ELR (cell line): ENCODE measurements at regions not wholly inside any gene's neighbourhood (a gene's known extent, or its start where the extent isn't known, plus 50 kb on each side); places are given as distances from the start of the nearest gene placed in this dataset.
"Not testable (repeated sequence)": the region's sequence is repeated elsewhere in the genome, so short reads cannot be mapped to it uniquely, and the experiment has no call there.

Source experiments
- DNase-seq: peaks from one replicate; pipeline ENCODE4 v3.0.0-alpha.2; 2015; ENCODE audit warnings: low read depth

- DNase-seq: no peak
Observed at GRCh38 chr14:71600309-71600708, 331.9 kb upstream of the RGS6 start.

DNA sequence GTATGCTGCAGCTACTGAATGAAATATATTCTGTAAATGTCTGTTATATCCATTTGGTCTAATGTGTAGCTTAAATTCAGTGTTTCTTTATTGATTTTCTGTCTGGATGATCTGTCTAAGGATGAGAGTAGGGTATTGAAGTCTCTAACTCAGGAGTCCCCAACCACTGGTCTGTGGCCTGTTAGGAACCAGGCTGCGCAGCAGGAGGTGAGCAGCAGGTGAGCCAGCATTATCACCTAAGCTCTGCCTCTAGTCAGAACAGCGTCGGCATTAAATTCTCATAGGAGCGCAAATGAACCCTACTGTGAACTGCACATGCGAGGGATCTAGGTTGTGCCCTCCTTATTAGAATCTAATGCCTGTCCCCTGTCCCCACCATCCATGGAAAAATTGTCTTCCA is 329.7 kb upstream of the RGS6 start:
- no peak for DNase-seq

- DNase-seq: no peak
Observed at GRCh38 chr14:71604231-71604630, 328.0 kb upstream of the RGS6 start.

- DNase-seq: no peak
Observed at GRCh38 chr14:71606064-71606463, 326.2 kb upstream of the RGS6 start.

DNA sequence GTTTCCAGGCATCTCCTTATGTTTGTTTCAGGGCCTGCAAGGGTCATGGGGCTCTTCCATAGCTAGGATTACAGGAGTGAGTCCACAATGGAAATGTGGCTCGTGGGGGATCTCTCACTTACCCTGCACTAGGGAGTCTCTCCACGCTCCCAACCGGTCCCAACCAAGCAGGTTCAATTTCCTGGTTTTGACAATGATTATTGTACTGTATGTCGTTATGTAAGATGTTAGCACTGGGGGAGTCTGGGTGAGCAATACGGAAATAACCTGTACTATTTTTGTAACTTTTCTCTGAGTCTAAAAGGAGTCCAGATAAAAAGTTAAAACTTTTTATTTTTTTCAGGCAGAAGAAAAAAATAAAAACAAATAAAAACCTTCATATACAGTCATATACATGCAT is 325.7 kb upstream of the RGS6 start:
- DNase-seq: no peak

- DNase-seq: no peak
Observed at GRCh38 chr14:71607056-71607455, 325.2 kb upstream of the RGS6 start.

GRCh38 chr14:71610149-71610548 is 322.1 kb upstream of the RGS6 start:
- no peak for DNase-seq

DNA sequence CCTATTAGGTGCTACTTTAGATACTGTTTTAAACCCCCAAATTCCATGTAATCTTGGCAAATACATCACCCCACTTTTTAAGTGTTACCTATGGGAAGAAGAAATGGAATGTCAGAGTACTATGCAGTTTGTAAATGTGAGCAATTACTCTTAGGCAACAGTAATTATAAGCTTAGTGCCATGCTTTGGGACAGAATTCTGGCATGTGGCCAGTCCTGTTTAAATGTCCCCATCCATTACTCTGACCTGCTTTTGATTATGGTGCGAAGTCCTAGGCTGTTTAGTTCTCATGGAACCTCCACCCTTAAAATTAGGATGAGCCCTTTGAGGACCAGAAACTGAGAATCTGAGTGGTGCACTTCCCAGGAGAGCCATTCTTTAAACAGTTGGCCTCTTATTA is 321.4 kb upstream of the RGS6 start:
- no peak for DNase-seq

DNA sequence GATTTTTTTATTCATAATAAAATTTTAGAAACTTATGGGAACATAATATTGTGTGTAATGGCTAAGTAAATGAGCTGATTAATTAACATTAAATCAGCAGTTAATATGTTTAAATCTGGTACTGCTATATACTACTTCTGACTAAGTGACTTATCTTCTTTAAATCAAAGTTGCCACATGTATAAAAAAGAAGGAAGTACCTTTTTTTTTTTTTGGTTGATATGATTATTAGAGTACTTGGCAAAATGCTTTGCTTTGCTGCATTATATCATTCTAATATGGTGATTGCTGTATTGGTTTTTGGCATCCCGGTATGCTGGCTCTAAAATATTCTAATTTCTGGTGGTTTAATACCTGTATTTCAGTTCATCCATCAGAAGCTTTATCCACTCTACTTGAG is 319.1 kb upstream of the RGS6 start:
- no peak for DNase-seq

DNA sequence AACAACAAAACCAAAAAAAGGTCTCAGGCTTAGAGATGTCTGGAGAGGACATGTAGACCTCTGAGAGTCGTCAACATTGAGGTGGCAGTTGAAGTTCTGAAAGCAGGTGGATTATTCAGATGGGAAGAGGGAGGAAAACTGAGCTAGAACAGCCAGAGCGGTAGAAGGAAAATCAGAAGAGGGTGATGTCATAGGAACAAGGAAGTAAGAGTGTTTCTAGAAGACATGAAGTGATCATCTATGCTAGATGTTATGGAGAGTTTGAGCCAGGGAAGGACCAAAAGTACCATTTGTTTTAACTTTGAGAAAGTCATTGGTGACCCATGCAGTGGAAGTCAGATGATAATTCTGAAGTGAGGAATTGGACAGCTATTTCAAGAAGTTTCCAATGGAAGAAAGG is 316.2 kb upstream of the RGS6 start:
- no peak for DNase-seq

- DNase-seq: no peak
Observed at GRCh38 chr14:71618047-71618446, 314.2 kb upstream of the RGS6 start.

- no peak for DNase-seq
Observed at GRCh38 chr14:71618716-71619115, 313.5 kb upstream of the RGS6 start.

DNA sequence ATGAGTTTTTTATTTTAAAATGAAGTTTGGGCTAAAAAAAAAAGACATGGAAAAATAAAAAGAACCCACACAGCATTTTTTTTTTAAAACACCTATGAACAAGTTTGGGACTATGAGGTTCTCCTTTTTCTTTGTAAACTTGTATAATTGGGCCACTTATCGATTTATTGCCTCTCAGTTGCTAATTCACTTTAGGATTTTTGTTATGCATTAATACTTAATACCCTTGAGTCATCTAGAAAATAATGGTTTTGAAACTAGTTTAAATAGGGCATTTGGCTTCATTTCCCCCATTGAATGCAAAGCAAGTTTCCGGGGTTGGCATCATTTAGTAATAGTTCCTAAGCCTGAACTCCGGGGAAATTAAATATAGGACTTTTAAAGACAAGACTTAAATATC is 312.8 kb upstream of the RGS6 start:
- DNase-seq: no peak

- peak; percentile 89 for DNase-seq
Observed at GRCh38 chr14:71620401-71620800, 311.8 kb upstream of the RGS6 start.

DNA sequence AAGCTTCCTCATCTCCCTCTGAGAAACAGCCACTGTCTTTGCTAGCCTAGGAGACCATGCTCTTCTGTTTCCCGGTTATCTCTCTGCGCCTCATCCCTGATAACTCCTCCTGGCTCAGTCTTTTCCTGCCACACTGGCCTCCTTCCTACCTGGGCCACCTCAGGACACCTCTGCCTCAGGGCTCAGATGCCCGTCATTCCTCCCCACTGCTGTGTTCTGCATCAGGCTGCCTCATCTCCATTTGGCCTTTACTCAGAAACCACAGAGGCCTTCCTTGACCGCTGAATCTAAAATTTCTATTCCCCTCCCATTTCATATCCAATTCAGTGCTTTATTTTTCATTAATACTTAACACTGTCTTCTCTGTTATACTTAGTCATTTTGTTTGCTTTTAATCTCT is 311.0 kb upstream of the RGS6 start:
- peak; percentile 52 for DNase-seq

- no peak for DNase-seq
Observed at GRCh38 chr14:71621980-71622605, 310.1 kb upstream of the RGS6 start.

DNA sequence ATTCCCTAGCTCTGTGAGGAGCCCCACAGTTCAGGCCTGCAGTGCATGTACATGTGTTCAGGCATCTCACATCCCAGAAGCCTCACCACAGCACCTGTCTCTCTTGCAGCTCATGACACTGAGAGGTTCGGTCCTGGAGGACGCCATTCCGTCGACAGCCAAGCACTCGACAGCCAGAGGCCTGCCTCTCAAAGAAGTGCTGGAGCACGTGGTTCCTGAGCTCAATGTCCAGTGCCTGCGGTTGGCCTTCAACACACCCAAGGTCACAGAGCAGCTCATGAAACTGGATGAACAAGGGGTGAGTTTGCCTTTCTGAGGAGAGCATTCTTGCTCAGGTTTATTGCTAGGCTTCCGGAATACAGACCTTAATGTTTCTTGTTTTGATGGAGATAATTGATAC is 308.3 kb upstream of the RGS6 start:
- no peak for DNase-seq

- no peak for DNase-seq
Observed at GRCh38 chr14:71625175-71625574, 307.1 kb upstream of the RGS6 start.

- DNase-seq: peak; percentile 19
Observed at GRCh38 chr14:71625891-71626701, 306.1 kb upstream of the RGS6 start.

DNA sequence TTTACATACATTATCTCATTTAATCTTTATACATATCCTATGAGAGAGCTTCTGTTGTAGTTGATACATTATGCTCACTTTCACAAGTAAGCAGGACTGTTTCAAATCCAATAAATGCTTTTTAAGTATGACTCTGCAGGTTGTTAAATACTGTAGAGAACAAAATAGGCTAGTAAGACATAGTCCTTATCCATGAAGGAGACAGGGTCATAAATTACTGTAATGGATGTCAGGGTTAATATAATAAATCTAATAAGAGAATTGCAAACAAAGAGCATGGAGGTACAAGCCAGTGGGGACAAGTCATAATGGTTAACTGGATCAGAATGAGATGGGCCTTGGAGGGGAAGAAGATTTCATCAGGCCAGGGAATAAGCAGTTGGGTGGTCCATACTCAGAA is 303.8 kb upstream of the RGS6 start:
- DNase-seq: no peak

- no peak for DNase-seq
Observed at GRCh38 chr14:71629250-71629649, 303.0 kb upstream of the RGS6 start.

GRCh38 chr14:71629765-71630492 is 302.3 kb upstream of the RGS6 start:
- peak; percentile 33 for DNase-seq

- not testable (repeated sequence) for DNase-seq
Observed at GRCh38 chr14:71631030-71631429, 301.2 kb upstream of the RGS6 start.
